ENCODE measurements at regions not wholly inside any gene's neighbourhood (a gene's known extent, or its start where the extent isn't known, plus 50 kb on each side); places are given as distances from the start of the nearest gene placed in this dataset.

- no peaks in the 10 kb centered on the region for H3K27me3 ChIP-seq (ENCODE audit: insufficient read depth, low read length)
- no peak overlapping the region for H3K27ac ChIP-seq (ENCODE audit: low read depth, low read length)
- H4K8ac ChIP-seq (ENCODE audit: low read depth, low read length) = no peak overlapping the region
- no peak overlapping the region for H2BK5ac ChIP-seq (ENCODE audit: low read depth, low read length, poor library complexity)
- no peaks in the 10 kb centered on the region for H3K79me2 ChIP-seq (ENCODE audit: control insufficient read depth, insufficient read depth, low read length, poor library complexity)
- no peaks in the 10 kb centered on the region for H3K9me3 ChIP-seq (ENCODE audit: insufficient read depth, low read depth, low read length)
- no CpG with 5 or more reads among the region's 3 CpGs for WGBS (ENCODE audit: extremely low coverage, insufficient coverage, insufficient read length)
- H2AK5ac ChIP-seq (ENCODE audit: low read length) = no peak overlapping the region
- H3K36me3 ChIP-seq (ENCODE audit: control insufficient read depth in 1 of 2, insufficient read depth in 2 of 2, low read length in 2 of 2) = no peaks in the 10 kb centered on the region
- H3K79me1 ChIP-seq (ENCODE audit: low read length) = no peaks in the 10 kb centered on the region
- no peak overlapping the region for H2BK120ac ChIP-seq (ENCODE audit: insufficient read depth, low read length, poor library complexity)
- H3K9ac ChIP-seq (ENCODE audit: low read length) = no peak overlapping the region
- H3K18ac ChIP-seq (ENCODE audit: low read length) = no peak overlapping the region
- no peak overlapping the region for H3K4me3 ChIP-seq (ENCODE audit: low read depth, low read length)
- DNase-seq = no peak
- no peak overlapping the region for H4K12ac ChIP-seq (ENCODE audit: low read depth, low read length)
- H3K4me2 ChIP-seq (ENCODE audit: low read length) = no peak overlapping the region
- H2AFZ ChIP-seq (ENCODE audit: insufficient read depth, low read length, poor library complexity) = no peak overlapping the region
- H2BK12ac ChIP-seq (ENCODE audit: low read length) = no peak overlapping the region
- no peak overlapping the region for H3K4ac ChIP-seq (ENCODE audit: low read depth, low read length)
- no peak overlapping the region for H3K23ac ChIP-seq (ENCODE audit: low read length)
- no peak overlapping the region for H3K14ac ChIP-seq (ENCODE audit: low read length)
- no peak overlapping the region for H4K91ac ChIP-seq (ENCODE audit: low read depth, low read length)
- no peaks in the 10 kb centered on the region for H3K4me1 ChIP-seq (ENCODE audit: control insufficient read depth in 1 of 2, insufficient read depth in 2 of 2, low read length in 2 of 2)
These were observed 141.7 kb upstream of the SEMA3D start for GRCh38 chr7:85328456-85328998.

DNA sequence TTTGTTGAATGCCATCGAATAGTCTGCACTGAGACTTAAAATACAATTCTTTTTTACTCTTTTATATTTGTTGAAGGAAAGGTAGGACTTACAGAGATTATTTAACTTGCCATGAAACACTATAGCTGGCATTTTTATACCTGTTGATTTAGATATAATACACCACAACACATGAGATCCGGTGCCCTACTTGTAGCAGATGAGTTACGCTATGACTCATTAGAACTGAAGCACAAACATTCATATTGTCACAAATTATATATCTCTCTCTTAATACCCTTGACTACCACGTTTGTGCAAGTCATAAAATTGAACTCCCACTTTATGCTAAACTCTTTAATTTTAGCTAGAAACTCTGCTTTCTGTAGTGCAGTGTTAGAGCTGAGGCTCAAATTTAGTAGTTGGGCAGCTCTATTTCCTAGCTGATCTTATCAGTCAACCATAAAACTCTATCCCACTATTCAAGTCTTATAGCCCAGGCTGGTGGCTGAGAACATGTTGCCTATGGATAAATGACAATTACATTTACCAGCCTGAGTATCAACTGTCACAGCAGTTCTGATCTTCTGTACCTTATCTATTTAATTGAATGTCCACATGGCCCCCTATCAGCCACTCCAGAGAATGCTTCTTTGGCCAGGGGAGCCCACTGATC lies 137.4 kb upstream of the SEMA3D start:
- no peak overlapping the region for H2AK5ac ChIP-seq (ENCODE audit: low read length)
- H3K23ac ChIP-seq (ENCODE audit: low read length) = no peak overlapping the region
- no peaks in the 10 kb centered on the region for H3K4me1 ChIP-seq (ENCODE audit: control insufficient read depth in 1 of 2, insufficient read depth in 2 of 2, low read length in 2 of 2)
- H3K27me3 ChIP-seq (ENCODE audit: insufficient read depth, low read length) = no peaks in the 10 kb centered on the region
- no peak overlapping the region for H4K12ac ChIP-seq (ENCODE audit: low read depth, low read length)
- no peak overlapping the region for H3K14ac ChIP-seq (ENCODE audit: low read length)
- H3K27ac ChIP-seq (ENCODE audit: low read depth, low read length) = no peak overlapping the region
- no peak overlapping the region for H2BK5ac ChIP-seq (ENCODE audit: low read depth, low read length, poor library complexity)
- H3K4ac ChIP-seq (ENCODE audit: low read depth, low read length) = no peak overlapping the region
- H3K79me2 ChIP-seq (ENCODE audit: control insufficient read depth, insufficient read depth, low read length, poor library complexity) = no peaks in the 10 kb centered on the region
- no peaks in the 10 kb centered on the region for H3K36me3 ChIP-seq (ENCODE audit: control insufficient read depth in 1 of 2, insufficient read depth in 2 of 2, low read length in 2 of 2)
- no peaks in the 10 kb centered on the region for H3K79me1 ChIP-seq (ENCODE audit: low read length)
- H3K4me3 ChIP-seq (ENCODE audit: low read depth, low read length) = no peak overlapping the region
- H3K9me3 ChIP-seq (ENCODE audit: insufficient read depth, low read depth, low read length) = no peaks in the 10 kb centered on the region
- no peak overlapping the region for H2BK120ac ChIP-seq (ENCODE audit: insufficient read depth, low read length, poor library complexity)
- H3K4me2 ChIP-seq (ENCODE audit: low read length) = no peak overlapping the region
- H3K9ac ChIP-seq (ENCODE audit: low read length) = no peak overlapping the region
- H4K91ac ChIP-seq (ENCODE audit: low read depth, low read length) = no peak overlapping the region
- DNase-seq = no peak
- H2AFZ ChIP-seq (ENCODE audit: insufficient read depth, low read length, poor library complexity) = no peak overlapping the region
- WGBS (ENCODE audit: extremely low coverage, insufficient coverage, insufficient read length) = no CpG with 5 or more reads among the region's 4 CpGs
- no peak overlapping the region for H4K8ac ChIP-seq (ENCODE audit: low read depth, low read length)
- H3K18ac ChIP-seq (ENCODE audit: low read length) = no peak overlapping the region
- H2BK12ac ChIP-seq (ENCODE audit: low read length) = no peak overlapping the region

DNA sequence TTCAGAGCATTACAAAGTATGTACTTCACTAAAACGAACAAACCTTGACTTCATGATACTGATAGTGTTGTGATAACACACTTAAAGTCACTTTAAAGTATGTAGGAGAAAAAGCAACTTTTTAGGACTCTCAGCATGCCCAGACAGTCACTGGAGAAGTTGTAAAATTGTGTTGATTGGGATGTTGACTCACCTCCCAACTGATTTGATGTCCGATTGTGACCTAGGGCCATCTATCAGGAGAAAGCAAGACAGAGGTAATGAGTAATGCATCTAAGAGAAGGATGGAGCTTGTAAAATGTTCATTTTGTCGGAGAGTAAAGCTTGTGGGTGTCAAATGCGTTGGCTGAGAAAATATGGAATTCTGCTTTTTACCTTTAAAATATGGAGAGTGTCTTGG lies 135.4 kb upstream of the SEMA3D start:
- Histone ChIP-seq H3K9ac (ENCODE audit: low read length) (no peak overlapping the region), H3K23ac (ENCODE audit: low read length) (no peak overlapping the region), H3K27me3 (ENCODE audit: insufficient read depth, low read length) (no peaks in the 10 kb centered on the region), H3K4me3 (ENCODE audit: low read depth, low read length) (no peak overlapping the region), H3K14ac (ENCODE audit: low read length) (no peak overlapping the region), H3K4me2 (ENCODE audit: low read length) (no peak overlapping the region), H3K9me3 (ENCODE audit: insufficient read depth, low read depth, low read length) (no peaks in the 10 kb centered on the region), H3K18ac (ENCODE audit: low read length) (no peak overlapping the region), H2BK5ac (ENCODE audit: low read depth, low read length, poor library complexity) (no peak overlapping the region), H3K4ac (ENCODE audit: low read depth, low read length) (no peak overlapping the region), H4K8ac (ENCODE audit: low read depth, low read length) (no peak overlapping the region), H4K12ac (ENCODE audit: low read depth, low read length) (no peak overlapping the region), H2BK120ac (ENCODE audit: insufficient read depth, low read length, poor library complexity) (no peak overlapping the region), H3K79me2 (ENCODE audit: control insufficient read depth, insufficient read depth, low read length, poor library complexity) (no peaks in the 10 kb centered on the region), H2AK5ac (ENCODE audit: low read length) (no peak overlapping the region), H2BK12ac (ENCODE audit: low read length) (no peak overlapping the region), H3K36me3 (ENCODE audit: control insufficient read depth in 1 of 2, insufficient read depth in 2 of 2, low read length in 2 of 2) (no peaks in the 10 kb centered on the region), H3K4me1 (ENCODE audit: control insufficient read depth in 1 of 2, insufficient read depth in 2 of 2, low read length in 2 of 2) (no peaks in the 10 kb centered on the region), H4K91ac (ENCODE audit: low read depth, low read length) (no peak overlapping the region), H3K27ac (ENCODE audit: low read depth, low read length) (no peak overlapping the region), H2AFZ (ENCODE audit: insufficient read depth, low read length, poor library complexity) (no peak overlapping the region), H3K79me1 (ENCODE audit: low read length) (no peaks in the 10 kb centered on the region)
- no CpG with 5 or more reads among the region's 4 CpGs for WGBS (ENCODE audit: extremely low coverage, insufficient coverage, insufficient read length)
- no peak for DNase-seq

- Histone ChIP-seq H2BK120ac (ENCODE audit: insufficient read depth, low read length, poor library complexity) (no peak overlapping the region), H3K79me1 (ENCODE audit: low read length) (no peaks in the 10 kb centered on the region), H3K27ac (ENCODE audit: low read depth, low read length) (no peak overlapping the region), H3K18ac (ENCODE audit: low read length) (no peak overlapping the region), H3K79me2 (ENCODE audit: control insufficient read depth, insufficient read depth, low read length, poor library complexity) (no peaks in the 10 kb centered on the region), H2BK12ac (ENCODE audit: low read length) (no peak overlapping the region), H3K4me1 (ENCODE audit: control insufficient read depth in 1 of 2, insufficient read depth in 2 of 2, low read length in 2 of 2) (no peaks in the 10 kb centered on the region), H3K4ac (ENCODE audit: low read depth, low read length) (no peak overlapping the region), H3K23ac (ENCODE audit: low read length) (no peak overlapping the region), H4K91ac (ENCODE audit: low read depth, low read length) (no peak overlapping the region), H3K14ac (ENCODE audit: low read length) (no peak overlapping the region), H2AFZ (ENCODE audit: insufficient read depth, low read length, poor library complexity) (no peak overlapping the region), H3K36me3 (ENCODE audit: control insufficient read depth in 1 of 2, insufficient read depth in 2 of 2, low read length in 2 of 2) (no peaks in the 10 kb centered on the region), H3K9ac (ENCODE audit: low read length) (no peak overlapping the region), H3K9me3 (ENCODE audit: insufficient read depth, low read depth, low read length) (no peaks in the 10 kb centered on the region), H4K12ac (ENCODE audit: low read depth, low read length) (no peak overlapping the region), H2BK5ac (ENCODE audit: low read depth, low read length, poor library complexity) (no peak overlapping the region), H2AK5ac (ENCODE audit: low read length) (no peak overlapping the region), H4K8ac (ENCODE audit: low read depth, low read length) (no peak overlapping the region), H3K4me2 (ENCODE audit: low read length) (no peak overlapping the region), H3K27me3 (ENCODE audit: insufficient read depth, low read length) (no peaks in the 10 kb centered on the region), H3K4me3 (ENCODE audit: low read depth, low read length) (no peak overlapping the region)
- DNase-seq = no peak
- no CpG with 5 or more reads among the region's 3 CpGs for WGBS (ENCODE audit: extremely low coverage, insufficient coverage, insufficient read length)
These were observed 134.0 kb upstream of the SEMA3D start for GRCh38 chr7:85320699-85321476.

Data from trophoblast cell (in vitro differentiated cells and primary cell).